Non-pigmented ciliary epithelial cell (primary cell): ENCODE measurements at regions not wholly inside any gene's neighbourhood (a gene's known extent, or its start where the extent isn't known, plus 50 kb on each side); places are given as distances from the start of the nearest gene placed in this dataset.
"Not testable (repeated sequence)": the region's sequence is repeated elsewhere in the genome, so short reads cannot be mapped to it uniquely, and the experiment has no call there.

Experiments used
- DNase-seq: peaks from one replicate; pipeline ENCODE4 v3.0.0-alpha.2; 2010; ENCODE audit warnings: low read depth

- no peak for DNase-seq
Measured at GRCh38 chr11:100584201-100584985, 102.7 kb upstream of the ARHGAP42 start.

- DNase-seq, result no peak
Measured at GRCh38 chr11:100585728-100586127, 101.4 kb upstream of the ARHGAP42 start.

DNA sequence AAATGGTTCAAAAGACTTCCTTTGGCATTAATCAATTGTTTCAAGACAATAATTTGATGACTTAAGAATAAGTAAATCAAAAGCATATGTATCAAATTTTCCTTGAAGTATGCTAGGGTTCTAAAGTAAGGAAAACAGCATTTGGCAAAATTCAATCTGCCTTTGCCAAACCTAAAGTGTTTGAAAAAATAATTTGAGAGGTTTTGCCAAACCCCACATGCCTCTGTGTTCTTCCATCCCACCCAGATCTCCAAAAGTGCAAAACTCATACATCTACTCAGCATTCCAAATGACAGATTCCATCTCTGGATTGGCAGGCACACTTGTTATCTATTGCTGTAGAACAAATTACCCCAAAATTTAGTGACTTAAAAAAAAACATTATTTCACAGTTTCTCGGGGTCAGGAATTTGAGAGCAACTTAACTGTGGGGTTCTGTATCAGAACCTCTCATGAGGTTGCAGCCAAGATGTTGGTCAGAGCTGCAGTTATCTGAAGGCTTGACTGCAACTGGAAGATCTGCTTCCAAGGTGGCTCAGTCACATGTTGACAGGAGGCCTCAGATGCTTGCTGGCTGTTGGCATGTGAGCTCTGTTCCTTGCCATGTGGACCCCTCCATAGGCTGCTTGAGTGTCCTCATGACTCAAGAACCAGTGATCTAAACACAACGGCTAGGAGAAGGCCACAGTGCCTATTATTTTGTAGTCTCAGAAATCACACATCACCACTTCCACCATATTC, 100.6 kb upstream of the ARHGAP42 start:
- no peak for DNase-seq

DNA sequence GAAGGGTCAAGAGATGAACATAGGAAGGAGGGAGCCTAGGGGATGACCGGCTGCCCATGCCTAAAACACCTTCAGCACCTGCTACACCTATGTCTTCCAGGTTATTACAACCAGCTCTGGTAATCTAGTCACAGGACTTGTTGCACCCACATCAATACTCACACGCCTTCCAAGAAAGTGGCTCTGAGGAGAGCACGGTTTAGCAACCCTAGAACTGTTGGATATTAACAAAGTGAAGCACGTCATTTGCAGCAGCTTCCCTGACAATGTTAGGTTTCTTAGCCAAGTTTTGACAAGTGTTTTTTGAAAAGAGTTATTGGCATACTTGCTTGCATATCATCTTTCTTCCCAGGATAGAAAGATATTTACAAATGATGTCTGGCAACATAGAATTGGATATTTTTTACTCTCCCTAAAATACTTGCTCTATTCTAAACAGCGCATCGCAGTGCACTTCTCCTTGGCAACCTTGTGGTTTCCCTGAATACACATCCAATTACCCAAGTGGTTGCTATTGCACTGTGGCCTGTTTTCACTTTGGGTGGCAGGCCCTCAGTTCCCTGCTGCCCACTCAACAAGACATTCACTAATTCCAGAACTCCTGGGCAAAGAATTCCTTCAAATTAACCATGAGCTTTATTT, 94.3 kb upstream of the ARHGAP42 start:
- no peak for DNase-seq

GRCh38 chr11:100593291-100593690, 93.8 kb upstream of the ARHGAP42 start:
- DNase-seq, result no peak

DNA sequence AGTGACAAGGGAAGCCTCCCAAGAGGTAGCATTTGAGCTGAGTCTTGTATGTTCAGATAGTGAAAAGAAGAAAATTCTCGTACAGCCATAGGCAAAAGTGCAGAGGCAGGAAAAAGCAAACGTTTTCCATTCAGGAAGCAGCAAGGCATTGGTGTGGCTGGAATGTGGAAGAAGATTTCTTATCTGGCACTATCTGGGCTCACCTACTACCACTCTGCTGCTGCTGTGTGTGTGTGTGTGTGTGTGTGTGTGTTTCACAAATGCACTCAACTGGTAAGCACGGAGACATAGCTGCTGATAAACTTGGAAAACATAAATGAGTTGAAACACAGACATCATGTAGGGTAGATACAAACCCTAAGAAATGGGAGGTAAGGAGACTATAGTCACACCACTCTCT, 92.8 kb upstream of the ARHGAP42 start:
- DNase-seq, result no peak

GRCh38 chr11:100600941-100601340, 86.1 kb upstream of the ARHGAP42 start:
- DNase-seq, result no peak

GRCh38 chr11:100602716-100603115, 84.4 kb upstream of the ARHGAP42 start:
- no peak for DNase-seq

- not testable (repeated sequence) for DNase-seq
Measured at GRCh38 chr11:100607761-100608160, 79.3 kb upstream of the ARHGAP42 start.

GRCh38 chr11:100612766-100613165, 74.3 kb upstream of the ARHGAP42 start:
- DNase-seq, result no peak

- no peak for DNase-seq
Measured at GRCh38 chr11:100618914-100619313, 68.2 kb upstream of the ARHGAP42 start.

DNA sequence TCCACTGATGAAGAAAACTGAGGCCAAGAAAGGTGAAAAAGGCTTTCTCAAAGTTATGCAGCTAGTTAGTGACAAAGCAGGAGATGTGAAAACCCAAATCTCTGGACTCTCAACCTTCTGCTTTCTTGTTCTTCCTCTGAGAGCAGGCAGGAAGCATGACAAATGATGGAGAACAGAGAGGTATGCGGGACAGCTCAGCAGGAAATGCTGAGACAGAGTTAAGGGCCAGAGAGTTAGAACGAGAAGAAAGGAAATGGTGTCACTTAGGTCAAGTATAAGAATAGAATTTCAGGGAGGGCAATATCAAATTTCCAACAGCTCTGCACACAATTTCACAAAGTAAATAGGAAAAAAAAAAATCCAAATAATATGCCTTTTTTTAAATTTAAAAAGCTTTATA, 67.6 kb upstream of the ARHGAP42 start:
- no peak for DNase-seq

GRCh38 chr11:100622404-100622803, 64.7 kb upstream of the ARHGAP42 start:
- no peak for DNase-seq

DNA sequence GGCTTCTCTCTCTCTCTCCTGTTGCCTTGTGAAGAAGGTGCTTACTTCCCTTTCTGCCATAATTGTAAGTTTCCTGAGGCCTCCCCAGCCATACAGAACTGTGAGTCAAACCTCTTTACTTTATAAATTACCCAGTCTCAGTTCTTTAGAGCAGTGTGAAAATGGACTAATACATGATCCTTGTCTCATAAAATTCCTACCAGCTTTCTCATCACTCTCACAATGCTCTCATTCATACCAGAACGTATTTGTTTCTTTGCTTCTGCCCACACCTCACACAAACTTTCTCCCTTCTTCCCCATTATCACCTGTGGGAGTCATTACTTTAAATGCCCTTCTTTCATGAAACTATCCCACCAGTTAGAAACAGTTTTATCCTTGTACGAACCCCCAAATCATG, 62.7 kb upstream of the ARHGAP42 start:
- no peak for DNase-seq

- DNase-seq, result no peak
Measured at GRCh38 chr11:100625041-100625440, 62.0 kb upstream of the ARHGAP42 start.

DNA sequence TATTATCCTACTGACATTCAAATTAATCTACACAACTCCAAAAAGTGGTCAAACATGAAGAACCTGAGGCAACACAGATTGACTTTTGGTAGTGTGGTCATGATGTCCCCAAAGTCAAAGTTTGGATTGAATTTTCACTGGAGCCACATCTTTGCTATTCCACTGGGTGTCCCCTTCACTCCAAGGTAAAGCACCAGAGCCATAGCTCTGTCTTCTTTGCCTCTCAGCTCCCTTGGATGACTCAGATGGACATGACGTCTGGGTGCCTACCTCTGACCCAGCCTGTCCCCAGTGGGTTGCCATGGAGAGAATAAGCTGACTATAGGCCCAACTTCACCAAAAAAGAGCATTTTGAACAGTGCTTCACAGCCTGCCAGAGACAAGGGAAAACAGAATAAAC, 57.4 kb upstream of the ARHGAP42 start:
- no peak for DNase-seq

DNA sequence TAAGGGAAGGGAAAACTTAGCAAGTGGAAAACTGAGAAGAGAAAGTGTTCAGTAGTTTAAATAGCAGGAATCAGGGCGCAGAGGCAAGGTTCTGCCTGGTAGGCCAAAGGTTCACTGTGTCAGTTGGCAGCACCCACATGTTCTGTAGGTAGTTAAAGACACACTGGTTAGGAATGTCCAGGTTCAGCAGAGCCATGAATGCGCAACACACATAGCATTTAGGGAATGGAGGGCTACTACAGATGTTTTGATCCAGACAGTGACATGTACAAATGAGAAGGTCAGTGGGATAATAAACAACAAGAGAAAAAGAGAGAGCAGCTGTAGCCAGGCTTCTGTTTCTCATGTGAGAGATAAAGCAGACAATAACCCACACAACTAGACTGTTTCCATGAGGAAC, 56.2 kb upstream of the ARHGAP42 start:
- no peak for DNase-seq

DNA sequence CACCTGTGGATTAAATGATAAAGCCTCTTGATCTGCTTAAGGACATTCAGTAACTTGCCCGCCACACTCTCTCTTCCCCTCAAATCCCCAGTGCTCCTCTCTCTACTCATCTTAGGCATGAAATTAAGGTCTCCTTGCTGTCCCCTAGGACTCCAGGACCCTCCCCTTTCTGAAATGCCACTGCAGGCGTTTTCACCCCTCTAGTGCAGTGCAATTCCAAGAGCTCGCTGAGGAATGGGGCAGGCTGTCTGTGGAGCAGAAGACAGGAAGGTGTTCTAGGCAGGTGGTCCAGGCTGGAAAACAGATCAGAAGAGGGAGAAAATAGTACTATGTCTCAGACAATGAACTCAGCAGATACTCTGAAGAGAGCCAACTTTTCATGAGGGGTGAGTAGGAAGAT, 55.8 kb upstream of the ARHGAP42 start:
- DNase-seq, result no peak

GRCh38 chr11:100632941-100633452, 54.1 kb upstream of the ARHGAP42 start:
- no peak for DNase-seq

- no peak for DNase-seq
Measured at GRCh38 chr11:100635194-100635593, 51.9 kb upstream of the ARHGAP42 start.

DNA sequence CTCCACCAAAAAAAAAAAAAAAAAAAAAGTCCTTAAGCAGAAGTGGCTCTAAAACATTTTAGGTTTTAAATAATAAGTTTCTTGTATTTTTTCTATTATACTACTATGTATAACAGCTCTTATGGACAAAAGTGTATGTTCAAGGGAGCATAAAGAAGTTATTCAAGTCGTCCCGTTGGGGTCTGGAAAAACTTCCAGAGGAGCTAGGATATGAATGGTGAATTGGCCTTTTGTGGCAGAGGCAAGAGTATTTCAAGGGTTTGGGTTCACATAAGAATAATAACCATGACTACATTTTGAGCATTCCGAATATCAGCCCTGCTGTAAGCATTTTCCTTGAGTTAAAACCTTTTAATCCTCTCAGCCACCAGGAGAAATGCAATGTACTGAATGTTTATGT, 50.6 kb upstream of the ARHGAP42 start:
- DNase-seq, result no peak
